ENCODE measurements at regions not wholly inside any gene's neighbourhood (a gene's known extent, or its start where the extent isn't known, plus 50 kb on each side); places are given as distances from the start of the nearest gene placed in this dataset.
"Not testable (repeated sequence)": the region's sequence is repeated elsewhere in the genome, so short reads cannot be mapped to it uniquely, and the experiment has no call there.

GRCh38 chr7:76867364-76867889 is 164.7 kb downstream of the SPDYE17 start:
- not testable (repeated sequence) for TF ChIP-seq CTCF (IDR thresholded peaks at IDR 0.05); POLR2AphosphoS5 (IDR thresholded peaks at IDR 0.05; ENCODE audit: low read depth, low read length); REST (IDR thresholded peaks at IDR 0.05; ENCODE audit: insufficient read depth in 1 of 2, low read depth in 2 of 2, low read length in 1 of 2)
